HT-29 (cell line): ENCODE measurements at regions not wholly inside any gene's neighbourhood (a gene's known extent, or its start where the extent isn't known, plus 50 kb on each side); places are given as distances from the start of the nearest gene placed in this dataset. TPM values are rescaled to one million over a fixed set of nuclear protein-coding genes. Genes with fewer than 3 reads are reported as not detected.

Source experiments
- DNase-seq: peaks from one replicate; pipeline ENCODE4 v3.0.0-alpha.2; 2015; ENCODE audit warnings: low spot score
- small RNA-seq: library from RNA; depleted of rRNA; stranded (forward); fragments of <200 nt; gene quantifications from one replicate; pipeline ENCODE3, GENCODE V24; 2014

GRCh38 chrX:98548519-98548918, 1664.8 kb downstream of the RPA4 start:
- no peak for DNase-seq

GRCh38 chrX:98568795-98569194, 1685.1 kb downstream of the RPA4 start:
- DNase-seq: no peak

- DNase-seq: no peak
Measured at GRCh38 chrX:98605941-98606340, 1722.2 kb downstream of the RPA4 start.

- DNase-seq: no peak
Measured at GRCh38 chrX:98607739-98608138, 1724.0 kb downstream of the RPA4 start.

- no peak for DNase-seq
Measured at GRCh38 chrX:98627645-98628044, 1743.9 kb downstream of the RPA4 start.

GRCh38 chrX:98637451-98637850, 1753.7 kb downstream of the RPA4 start:
- DNase-seq: no peak

- no peak for DNase-seq
Measured at GRCh38 chrX:98646351-98646750, 1762.6 kb downstream of the RPA4 start.

- no peak for DNase-seq
Measured at GRCh38 chrX:98654565-98654964, 1755.5 kb downstream of the PCDH19 start.

Small RNA genes lying in the stretch of these regions (small RNA-seq; reads per million reads assigned to genes)
- gene AL357312.1: not detected
